ENCODE measurements at regions not wholly inside any gene's neighbourhood (a gene's known extent, or its start where the extent isn't known, plus 50 kb on each side); places are given as distances from the start of the nearest gene placed in this dataset.

DNA sequence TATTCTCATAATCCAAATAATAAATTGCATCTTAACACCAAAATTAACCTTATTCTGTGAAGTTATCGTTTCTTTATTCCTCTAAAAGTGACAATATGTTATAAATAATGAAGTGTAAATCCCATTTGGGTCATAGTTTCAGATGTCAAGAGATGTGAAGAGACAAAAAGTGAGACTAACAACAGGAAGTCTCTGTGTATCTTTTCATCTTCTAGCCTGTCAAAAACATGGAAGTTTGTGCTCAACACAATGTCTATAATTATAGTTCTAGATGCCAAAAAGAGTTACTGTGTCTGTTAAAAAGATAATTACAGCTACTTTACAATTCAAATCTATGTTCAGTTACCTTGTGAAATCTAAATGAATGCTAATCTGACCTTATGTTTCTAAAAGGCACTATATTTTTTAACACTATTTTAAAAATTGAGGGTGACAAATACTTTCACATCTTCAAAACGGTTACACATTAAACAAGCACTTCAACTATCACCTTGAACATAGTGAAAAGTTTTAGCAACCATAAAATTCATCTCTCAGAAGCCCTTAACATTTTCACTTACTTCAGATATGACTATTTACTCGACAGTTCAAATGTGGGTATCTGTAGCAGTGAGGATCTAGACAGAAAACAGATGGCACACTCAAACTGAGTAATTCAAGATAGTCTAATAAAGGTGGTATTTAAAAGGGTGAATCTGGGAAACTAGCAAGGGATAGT is 509.8 kb downstream of the ARAP2 start:
- TF ChIP-seq, protein P1, sequence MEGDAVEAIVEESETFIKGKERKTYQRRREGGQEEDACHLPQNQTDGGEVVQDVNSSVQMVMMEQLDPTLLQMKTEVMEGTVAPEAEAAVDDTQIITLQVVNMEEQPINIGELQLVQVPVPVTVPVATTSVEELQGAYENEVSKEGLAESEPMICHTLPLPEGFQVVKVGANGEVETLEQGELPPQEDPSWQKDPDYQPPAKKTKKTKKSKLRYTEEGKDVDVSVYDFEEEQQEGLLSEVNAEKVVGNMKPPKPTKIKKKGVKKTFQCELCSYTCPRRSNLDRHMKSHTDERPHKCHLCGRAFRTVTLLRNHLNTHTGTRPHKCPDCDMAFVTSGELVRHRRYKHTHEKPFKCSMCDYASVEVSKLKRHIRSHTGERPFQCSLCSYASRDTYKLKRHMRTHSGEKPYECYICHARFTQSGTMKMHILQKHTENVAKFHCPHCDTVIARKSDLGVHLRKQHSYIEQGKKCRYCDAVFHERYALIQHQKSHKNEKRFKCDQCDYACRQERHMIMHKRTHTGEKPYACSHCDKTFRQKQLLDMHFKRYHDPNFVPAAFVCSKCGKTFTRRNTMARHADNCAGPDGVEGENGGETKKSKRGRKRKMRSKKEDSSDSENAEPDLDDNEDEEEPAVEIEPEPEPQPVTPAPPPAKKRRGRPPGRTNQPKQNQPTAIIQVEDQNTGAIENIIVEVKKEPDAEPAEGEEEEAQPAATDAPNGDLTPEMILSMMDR (IDR thresholded peaks at IDR 0.05; ENCODE audit: unreplicated experiment in 3 of 3) = no peak
- no peaks in the 10 kb centered on the region for H3K27me3 Mint-ChIP-seq (ENCODE audit: low read depth)
- H3K4me1 Mint-ChIP-seq = no peaks in the 10 kb centered on the region
- no peaks in the 10 kb centered on the region for H3K9me3 Mint-ChIP-seq
- no peaks in the 10 kb centered on the region for H3K36me3 Mint-ChIP-seq (ENCODE audit: low read depth)
- H3K27ac Mint-ChIP-seq = no peak overlapping the region
- no peak overlapping the region for H3K4me3 Mint-ChIP-seq

GRCh38 chr4:35739308-35739707 is 505.0 kb downstream of the ARAP2 start:
- Mint-ChIP-seq H3K4me3 (no peak overlapping the region), H3K4me1 (no peaks in the 10 kb centered on the region), H3K27me3 (ENCODE audit: low read depth) (no peaks in the 10 kb centered on the region), H3K9me3 (peaks cover 3% of the 10 kb centered on the region), H3K27ac (no peak overlapping the region), H3K36me3 (ENCODE audit: low read depth) (no peaks in the 10 kb centered on the region)
- TF ChIP-seq, protein P1 (IDR thresholded peaks at IDR 0.05; ENCODE audit: unreplicated experiment in 3 of 3) = no peak

- TF ChIP-seq, protein P1 (IDR thresholded peaks at IDR 0.05; ENCODE audit: unreplicated experiment in 3 of 3) = no peak
- H3K27ac Mint-ChIP-seq = no peak overlapping the region
- no peaks in the 10 kb centered on the region for H3K9me3 Mint-ChIP-seq
- H3K4me3 Mint-ChIP-seq = no peak overlapping the region
- H3K27me3 Mint-ChIP-seq (ENCODE audit: low read depth) = no peaks in the 10 kb centered on the region
- H3K4me1 Mint-ChIP-seq = no peaks in the 10 kb centered on the region
- no peaks in the 10 kb centered on the region for H3K36me3 Mint-ChIP-seq (ENCODE audit: low read depth)
Observed at GRCh38 chr4:35754047-35754446, 490.3 kb downstream of the ARAP2 start.

DNA sequence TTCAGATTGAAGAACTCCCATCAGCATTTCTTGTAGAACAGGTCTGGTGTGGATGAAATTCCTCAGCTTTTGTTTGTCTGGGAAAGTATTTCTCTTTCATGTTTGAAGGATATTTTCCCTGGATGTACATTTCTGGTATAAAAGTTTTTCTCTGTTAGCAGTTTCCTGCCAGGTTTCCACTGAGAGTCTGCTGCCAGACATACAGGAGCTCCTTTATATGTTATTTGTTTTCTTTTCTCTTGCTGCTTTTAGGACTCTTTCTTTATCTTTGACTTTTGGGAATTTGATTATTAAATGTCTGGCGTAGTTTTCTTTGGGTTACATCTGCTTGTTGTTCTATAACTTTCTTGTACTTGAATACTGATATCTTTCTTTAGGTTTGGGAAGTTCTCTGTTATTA is 486.5 kb downstream of the ARAP2 start:
- H3K36me3 Mint-ChIP-seq (ENCODE audit: low read depth) = no peaks in the 10 kb centered on the region

DNA sequence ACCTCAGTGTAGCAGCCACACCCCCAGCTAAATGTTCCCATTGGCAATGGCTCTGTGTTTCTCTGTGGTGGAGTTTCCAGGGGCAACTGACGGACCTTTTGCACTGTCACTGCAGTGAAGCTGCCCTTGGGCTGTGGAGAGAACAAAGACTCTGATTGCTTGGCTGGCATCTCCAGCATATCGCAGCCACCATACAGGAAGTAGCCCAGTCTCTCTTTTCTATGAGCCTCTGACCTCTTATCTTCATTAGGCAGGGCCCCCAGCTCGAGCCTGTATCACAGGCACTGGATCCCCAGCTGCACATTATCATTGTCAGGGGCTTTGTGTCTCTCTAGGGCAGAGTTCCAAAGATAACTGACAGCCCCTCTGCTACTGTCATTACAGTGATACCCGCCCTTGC is 483.5 kb downstream of the ARAP2 start:
- no peak overlapping the region for H3K27ac Mint-ChIP-seq
- no peaks in the 10 kb centered on the region for H3K27me3 Mint-ChIP-seq (ENCODE audit: low read depth)
- TF ChIP-seq, protein P1 (IDR thresholded peaks at IDR 0.05; ENCODE audit: unreplicated experiment in 3 of 3) = no peak
- H3K36me3 Mint-ChIP-seq (ENCODE audit: low read depth) = no peaks in the 10 kb centered on the region
- no peaks in the 10 kb centered on the region for H3K9me3 Mint-ChIP-seq
- no peak overlapping the region for H3K4me3 Mint-ChIP-seq
- no peaks in the 10 kb centered on the region for H3K4me1 Mint-ChIP-seq

More for the DNA sequence above, 486.5 kb downstream of the ARAP2 start:
- TF ChIP-seq, protein P1 (IDR thresholded peaks at IDR 0.05; ENCODE audit: unreplicated experiment in 3 of 3) = no peak
- no peak overlapping the region for H3K27ac Mint-ChIP-seq
- H3K9me3 Mint-ChIP-seq = no peaks in the 10 kb centered on the region
- H3K4me1 Mint-ChIP-seq = no peaks in the 10 kb centered on the region
- H3K27me3 Mint-ChIP-seq (ENCODE audit: low read depth) = no peaks in the 10 kb centered on the region
- H3K4me3 Mint-ChIP-seq = no peak overlapping the region

GRCh38 chr4:35771571-35771970 is 472.7 kb downstream of the ARAP2 start:
- peaks cover 5% of the 10 kb centered on the region for H3K27me3 Mint-ChIP-seq (ENCODE audit: low read depth)
- H3K4me1 Mint-ChIP-seq = peaks cover 5% of the 10 kb centered on the region
- TF ChIP-seq, protein P1 (IDR thresholded peaks at IDR 0.05; ENCODE audit: unreplicated experiment in 3 of 3) = no peak
- H3K27ac Mint-ChIP-seq = peak overlapping the region in 2 of 3 experiments; percentile 12 to 22
- no peak overlapping the region for H3K4me3 Mint-ChIP-seq
- no peaks in the 10 kb centered on the region for H3K9me3 Mint-ChIP-seq
- no peaks in the 10 kb centered on the region for H3K36me3 Mint-ChIP-seq (ENCODE audit: low read depth)

Measured in nephron (organoid).